Colon (tissue), 2 donors: ENCODE measurements at regions not wholly inside any gene's neighbourhood (a gene's known extent, or its start where the extent isn't known, plus 50 kb on each side); places are given as distances from the start of the nearest gene placed in this dataset.

Experiments
- FAIRE-seq: peaks from 2 replicates; lab custom pipeline; 2012; peaks lifted over from hg19 to GRCh38; lab: Jason Lieb, UNC
- donor health status: control.
- donor health status: control.

DNA sequence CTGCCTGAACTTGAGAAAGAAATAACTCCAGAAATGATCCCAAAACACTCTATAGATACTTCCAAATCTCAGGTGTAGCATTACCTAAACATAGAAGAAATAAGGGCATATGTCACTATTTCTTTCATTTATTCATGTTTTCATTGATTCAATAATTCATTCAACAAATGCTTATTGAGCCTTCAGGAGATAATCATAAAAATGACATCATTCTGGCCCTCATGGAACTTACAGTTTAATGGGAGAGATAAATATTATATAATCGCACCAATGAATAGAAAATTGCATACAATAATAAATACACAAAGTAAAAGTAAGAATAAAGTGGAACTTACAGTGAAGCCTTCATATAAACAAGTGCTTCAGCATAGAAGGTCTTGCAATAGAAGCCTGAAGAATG lies 58.1 kb upstream of the NR2F2 start:
- FAIRE-seq: no peak

DNA sequence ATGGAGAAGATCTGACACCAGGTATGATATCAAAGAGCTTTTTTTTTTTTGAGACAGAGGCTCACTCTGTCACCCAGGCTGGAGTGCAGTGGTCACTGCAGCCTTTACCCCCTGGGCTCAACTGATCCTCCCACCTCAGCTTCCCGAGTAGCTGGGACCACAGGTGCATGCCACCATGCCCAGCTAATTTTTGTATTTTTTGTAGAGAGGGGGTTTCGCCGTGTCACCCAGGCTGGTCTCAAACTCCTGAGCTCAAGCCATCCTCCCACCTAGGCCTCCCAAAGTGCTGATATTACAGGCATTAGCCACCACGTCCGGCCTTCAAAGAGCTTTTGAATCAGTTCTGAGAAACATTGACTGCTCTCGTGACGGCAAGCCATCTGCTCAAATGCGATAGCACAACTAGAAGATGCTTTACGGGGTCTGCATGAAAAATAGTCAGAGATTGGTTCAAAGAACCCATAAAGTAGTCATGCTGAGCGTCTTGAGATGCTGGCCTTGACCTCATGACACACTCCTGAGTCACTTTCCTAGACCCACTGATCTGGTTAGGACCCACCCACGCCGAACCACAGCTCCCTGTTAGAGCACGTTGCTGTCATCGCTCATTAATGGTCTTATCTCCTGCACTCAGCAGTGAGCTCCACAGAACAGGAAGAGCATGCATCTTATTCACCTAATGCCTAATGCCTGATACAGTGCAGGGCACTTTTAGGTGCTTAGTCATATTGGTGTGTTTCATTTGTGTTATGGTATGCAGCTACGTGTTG lies 57.0 kb upstream of the NR2F2 start:
- no peak for FAIRE-seq

DNA sequence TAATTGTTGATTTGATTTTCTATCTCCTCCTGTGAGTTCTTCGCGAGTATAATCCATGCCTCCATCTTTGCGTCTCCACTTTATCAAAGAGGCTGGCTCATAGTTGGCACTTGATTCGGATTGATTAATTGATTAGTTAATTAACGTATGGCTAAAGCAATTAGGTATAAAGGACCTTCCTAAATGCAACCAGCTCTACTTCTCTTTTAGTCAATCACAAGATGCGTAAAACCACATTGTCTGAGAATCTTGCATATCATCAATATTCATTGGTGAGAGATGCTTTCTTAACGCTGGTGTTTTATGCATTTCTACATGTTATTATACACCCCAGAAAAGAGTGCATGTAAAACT lies 56.4 kb upstream of the NR2F2 start:
- FAIRE-seq: no peak

DNA sequence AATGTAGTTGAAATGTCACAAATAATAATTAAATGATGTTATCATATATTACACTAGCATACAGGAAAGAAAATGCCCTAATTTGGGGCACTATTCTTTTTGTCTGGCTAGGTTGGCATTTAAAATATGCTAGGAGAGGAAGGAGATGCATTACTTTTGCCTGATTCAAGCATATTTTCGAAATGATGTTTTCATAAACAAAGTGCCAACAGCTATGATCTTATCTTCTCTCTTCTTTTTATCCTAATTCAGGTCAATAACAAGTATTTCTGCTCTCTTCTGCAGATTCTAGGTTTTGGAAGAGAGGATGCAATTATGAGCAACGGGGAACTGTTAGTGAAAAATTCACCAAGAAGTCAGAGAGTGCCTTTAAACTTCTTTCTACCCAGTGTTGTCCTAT lies 55.8 kb upstream of the NR2F2 start:
- FAIRE-seq: no peak

DNA sequence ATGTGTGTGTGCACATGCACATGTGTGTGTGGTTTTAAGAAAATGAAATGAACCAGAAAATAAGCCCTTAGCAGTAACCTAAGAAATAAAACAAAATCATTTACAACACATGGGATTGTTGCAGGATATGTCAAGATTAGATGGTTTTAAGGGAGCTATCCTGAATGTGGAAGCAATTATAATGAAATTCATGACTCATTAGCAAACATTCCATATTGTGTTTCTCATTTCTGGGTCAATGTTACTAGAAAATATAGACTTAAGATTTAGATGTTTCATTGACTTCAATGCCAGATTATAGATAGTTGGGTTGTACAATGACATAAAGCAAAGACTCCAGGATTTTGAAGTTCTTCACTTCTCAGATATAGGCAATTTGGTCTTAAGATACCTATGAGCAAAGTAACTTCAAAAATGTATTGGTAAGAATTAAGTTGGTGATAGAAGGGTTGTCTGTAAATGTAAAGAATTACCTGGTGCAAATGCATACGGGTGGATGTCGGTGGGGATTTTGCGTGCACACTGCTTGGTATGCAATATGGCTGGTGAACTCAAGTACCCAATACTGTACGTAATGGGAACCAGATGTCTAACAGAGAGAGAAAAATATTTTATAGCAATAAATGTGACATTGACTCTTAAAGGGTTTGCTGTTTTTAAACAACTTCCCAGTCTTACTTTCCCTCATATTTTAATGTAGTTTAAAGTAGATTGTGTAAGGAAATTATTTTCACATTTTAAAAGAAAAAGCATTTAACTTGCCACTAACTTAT lies 53.9 kb upstream of the NR2F2 start:
- no peak for FAIRE-seq
